ENCODE measurements at regions not wholly inside any gene's neighbourhood (a gene's known extent, or its start where the extent isn't known, plus 50 kb on each side); places are given as distances from the start of the nearest gene placed in this dataset.

DNA sequence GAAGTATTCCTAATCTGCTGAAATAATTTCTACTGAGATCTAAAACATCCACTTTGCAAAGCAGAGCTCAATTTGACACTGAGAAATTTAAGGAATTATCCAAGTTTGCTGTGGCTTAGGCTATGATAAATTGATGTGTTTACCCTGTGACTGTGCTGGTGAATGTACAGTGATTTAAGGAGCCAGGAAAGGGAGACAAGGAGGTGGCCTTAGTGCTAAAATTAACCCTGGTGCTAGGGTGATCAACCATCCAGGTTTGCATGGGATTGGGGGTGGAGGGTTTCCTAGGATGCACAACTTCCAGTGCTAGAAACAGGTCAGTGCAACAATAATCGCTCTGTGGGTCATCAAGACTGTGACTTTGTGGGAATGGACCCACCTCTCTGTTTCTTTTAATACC, 307.5 kb upstream of the SPRED2 start:
- peaks cover 9% of the 10 kb centered on the region for H3K9me3 Mint-ChIP-seq
- CTCF ChIA-PET, result no interaction called here
- no peaks in the 10 kb centered on the region for H3K27me3 Mint-ChIP-seq (ENCODE audit: low read depth)
- TF ChIP-seq ZNF423 (CRISPR knock-in tag; IDR thresholded peaks at IDR 0.05) (no peak), TEAD1 (CRISPR knock-in tag; IDR thresholded peaks at IDR 0.05) (no peak), SP1 (CRISPR knock-in tag; conservative IDR thresholded peaks at IDR 0.05) (no peak), NFATC4 (CRISPR knock-in tag; IDR thresholded peaks at IDR 0.05) (no peak), GABPB1 (CRISPR knock-in tag; IDR thresholded peaks at IDR 0.05) (no peak), JUN (CRISPR knock-in tag; IDR thresholded peaks at IDR 0.05) (no peak)
- TF ChIP-seq, protein P1, sequence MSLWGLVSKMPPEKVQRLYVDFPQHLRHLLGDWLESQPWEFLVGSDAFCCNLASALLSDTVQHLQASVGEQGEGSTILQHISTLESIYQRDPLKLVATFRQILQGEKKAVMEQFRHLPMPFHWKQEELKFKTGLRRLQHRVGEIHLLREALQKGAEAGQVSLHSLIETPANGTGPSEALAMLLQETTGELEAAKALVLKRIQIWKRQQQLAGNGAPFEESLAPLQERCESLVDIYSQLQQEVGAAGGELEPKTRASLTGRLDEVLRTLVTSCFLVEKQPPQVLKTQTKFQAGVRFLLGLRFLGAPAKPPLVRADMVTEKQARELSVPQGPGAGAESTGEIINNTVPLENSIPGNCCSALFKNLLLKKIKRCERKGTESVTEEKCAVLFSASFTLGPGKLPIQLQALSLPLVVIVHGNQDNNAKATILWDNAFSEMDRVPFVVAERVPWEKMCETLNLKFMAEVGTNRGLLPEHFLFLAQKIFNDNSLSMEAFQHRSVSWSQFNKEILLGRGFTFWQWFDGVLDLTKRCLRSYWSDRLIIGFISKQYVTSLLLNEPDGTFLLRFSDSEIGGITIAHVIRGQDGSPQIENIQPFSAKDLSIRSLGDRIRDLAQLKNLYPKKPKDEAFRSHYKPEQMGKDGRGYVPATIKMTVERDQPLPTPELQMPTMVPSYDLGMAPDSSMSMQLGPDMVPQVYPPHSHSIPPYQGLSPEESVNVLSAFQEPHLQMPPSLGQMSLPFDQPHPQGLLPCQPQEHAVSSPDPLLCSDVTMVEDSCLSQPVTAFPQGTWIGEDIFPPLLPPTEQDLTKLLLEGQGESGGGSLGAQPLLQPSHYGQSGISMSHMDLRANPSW (CRISPR knock-in tag; conservative IDR thresholded peaks at IDR 0.05; ENCODE audit: low read depth), result no peak
- no peaks in the 10 kb centered on the region for H3K36me3 Mint-ChIP-seq
- H3K4me1 Mint-ChIP-seq, result no peaks in the 10 kb centered on the region
- ATAC-seq, result no peak
- no peak for DNase-seq (ENCODE audit: low spot score)
- no peak overlapping the region for H3K27ac Mint-ChIP-seq
- POLR2A ChIA-PET, result no interaction called here
- H3K4me3 Mint-ChIP-seq, result no peak overlapping the region

DNA sequence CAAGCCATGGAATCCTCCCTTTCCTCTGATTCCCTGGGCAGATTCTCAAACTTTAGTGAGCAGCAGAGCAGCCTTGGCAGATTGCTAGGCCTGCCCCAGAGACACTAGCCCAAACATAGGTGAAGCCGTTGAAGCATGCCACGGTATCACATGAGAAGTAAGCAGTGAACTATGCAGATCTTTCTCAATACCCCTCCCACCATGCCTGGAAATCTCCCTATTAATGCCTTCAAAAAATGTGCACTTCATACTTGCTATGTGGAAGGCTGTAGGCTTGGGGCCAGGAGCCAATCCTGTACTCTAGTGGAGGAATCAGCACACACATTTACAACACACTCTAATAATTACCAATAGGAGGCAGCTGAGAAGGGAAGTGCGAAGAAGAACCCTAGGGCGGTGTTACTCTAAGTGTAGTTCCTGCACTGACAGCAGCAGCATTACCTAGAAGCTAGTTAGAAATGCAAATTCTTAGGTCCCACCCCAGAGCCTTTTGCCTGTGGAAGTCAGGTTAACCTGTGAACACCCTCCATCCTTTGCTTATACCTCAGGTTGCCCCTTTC, 305.1 kb upstream of the SPRED2 start:
- no peak overlapping the region for H3K4me3 Mint-ChIP-seq
- H3K27me3 Mint-ChIP-seq (ENCODE audit: low read depth), result no peaks in the 10 kb centered on the region
- no peaks in the 10 kb centered on the region for H3K36me3 Mint-ChIP-seq
- ATAC-seq, result peak; percentile 36; the same call in 1 of the 2 replicates
- no peaks in the 10 kb centered on the region for H3K4me1 Mint-ChIP-seq
- no peak overlapping the region for H3K27ac Mint-ChIP-seq
- TF ChIP-seq SMAD3 (CRISPR knock-in tag; IDR thresholded peaks at IDR 0.05; ENCODE audit: borderline replicate concordance) (no peak), NFE2L1 (CRISPR knock-in tag; IDR thresholded peaks at IDR 0.05) (no peak), ZNF121 (CRISPR knock-in tag; IDR thresholded peaks at IDR 0.05) (no peak), NR1H2 (CRISPR knock-in tag; IDR thresholded peaks at IDR 0.05) (no peak), SMAD4 (CRISPR knock-in tag; IDR thresholded peaks at IDR 0.05) (no peak), FOXP1 (CRISPR knock-in tag; IDR thresholded peaks at IDR 0.05; ENCODE audit: borderline replicate concordance) (no peak), TP53 (CRISPR knock-in tag; IDR thresholded peaks at IDR 0.05) (no peak), GABPB1 (CRISPR knock-in tag; IDR thresholded peaks at IDR 0.05) (no peak), RORB (CRISPR knock-in tag; IDR thresholded peaks at IDR 0.05) (no peak), ZNF219 (CRISPR knock-in tag; IDR thresholded peaks at IDR 0.05; ENCODE audit: borderline replicate concordance) (no peak), ZNF671 (CRISPR knock-in tag; IDR thresholded peaks at IDR 0.05) (no peak), MYBL2 (CRISPR knock-in tag; IDR thresholded peaks at IDR 0.05) (no peak), ETV6 (CRISPR knock-in tag; IDR thresholded peaks at IDR 0.05) (no peak)
- TF ChIP-seq, protein P2, sequence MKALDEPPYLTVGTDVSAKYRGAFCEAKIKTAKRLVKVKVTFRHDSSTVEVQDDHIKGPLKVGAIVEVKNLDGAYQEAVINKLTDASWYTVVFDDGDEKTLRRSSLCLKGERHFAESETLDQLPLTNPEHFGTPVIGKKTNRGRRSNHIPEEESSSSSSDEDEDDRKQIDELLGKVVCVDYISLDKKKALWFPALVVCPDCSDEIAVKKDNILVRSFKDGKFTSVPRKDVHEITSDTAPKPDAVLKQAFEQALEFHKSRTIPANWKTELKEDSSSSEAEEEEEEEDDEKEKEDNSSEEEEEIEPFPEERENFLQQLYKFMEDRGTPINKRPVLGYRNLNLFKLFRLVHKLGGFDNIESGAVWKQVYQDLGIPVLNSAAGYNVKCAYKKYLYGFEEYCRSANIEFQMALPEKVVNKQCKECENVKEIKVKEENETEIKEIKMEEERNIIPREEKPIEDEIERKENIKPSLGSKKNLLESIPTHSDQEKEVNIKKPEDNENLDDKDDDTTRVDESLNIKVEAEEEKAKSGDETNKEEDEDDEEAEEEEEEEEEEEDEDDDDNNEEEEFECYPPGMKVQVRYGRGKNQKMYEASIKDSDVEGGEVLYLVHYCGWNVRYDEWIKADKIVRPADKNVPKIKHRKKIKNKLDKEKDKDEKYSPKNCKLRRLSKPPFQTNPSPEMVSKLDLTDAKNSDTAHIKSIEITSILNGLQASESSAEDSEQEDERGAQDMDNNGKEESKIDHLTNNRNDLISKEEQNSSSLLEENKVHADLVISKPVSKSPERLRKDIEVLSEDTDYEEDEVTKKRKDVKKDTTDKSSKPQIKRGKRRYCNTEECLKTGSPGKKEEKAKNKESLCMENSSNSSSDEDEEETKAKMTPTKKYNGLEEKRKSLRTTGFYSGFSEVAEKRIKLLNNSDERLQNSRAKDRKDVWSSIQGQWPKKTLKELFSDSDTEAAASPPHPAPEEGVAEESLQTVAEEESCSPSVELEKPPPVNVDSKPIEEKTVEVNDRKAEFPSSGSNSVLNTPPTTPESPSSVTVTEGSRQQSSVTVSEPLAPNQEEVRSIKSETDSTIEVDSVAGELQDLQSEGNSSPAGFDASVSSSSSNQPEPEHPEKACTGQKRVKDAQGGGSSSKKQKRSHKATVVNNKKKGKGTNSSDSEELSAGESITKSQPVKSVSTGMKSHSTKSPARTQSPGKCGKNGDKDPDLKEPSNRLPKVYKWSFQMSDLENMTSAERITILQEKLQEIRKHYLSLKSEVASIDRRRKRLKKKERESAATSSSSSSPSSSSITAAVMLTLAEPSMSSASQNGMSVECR (CRISPR knock-in tag; IDR thresholded peaks at IDR 0.05; ENCODE audit: borderline replicate concordance), result no peak
- TF ChIP-seq, protein P3, sequence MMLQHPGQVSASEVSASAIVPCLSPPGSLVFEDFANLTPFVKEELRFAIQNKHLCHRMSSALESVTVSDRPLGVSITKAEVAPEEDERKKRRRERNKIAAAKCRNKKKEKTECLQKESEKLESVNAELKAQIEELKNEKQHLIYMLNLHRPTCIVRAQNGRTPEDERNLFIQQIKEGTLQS (CRISPR knock-in tag; conservative IDR thresholded peaks at IDR 0.05), result no peak
- TF ChIP-seq, protein P4, sequence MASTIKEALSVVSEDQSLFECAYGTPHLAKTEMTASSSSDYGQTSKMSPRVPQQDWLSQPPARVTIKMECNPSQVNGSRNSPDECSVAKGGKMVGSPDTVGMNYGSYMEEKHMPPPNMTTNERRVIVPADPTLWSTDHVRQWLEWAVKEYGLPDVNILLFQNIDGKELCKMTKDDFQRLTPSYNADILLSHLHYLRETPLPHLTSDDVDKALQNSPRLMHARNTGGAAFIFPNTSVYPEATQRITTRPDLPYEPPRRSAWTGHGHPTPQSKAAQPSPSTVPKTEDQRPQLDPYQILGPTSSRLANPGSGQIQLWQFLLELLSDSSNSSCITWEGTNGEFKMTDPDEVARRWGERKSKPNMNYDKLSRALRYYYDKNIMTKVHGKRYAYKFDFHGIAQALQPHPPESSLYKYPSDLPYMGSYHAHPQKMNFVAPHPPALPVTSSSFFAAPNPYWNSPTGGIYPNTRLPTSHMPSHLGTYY (CRISPR knock-in tag; IDR thresholded peaks at IDR 0.05), result no peak
- TF ChIP-seq, protein P5, sequence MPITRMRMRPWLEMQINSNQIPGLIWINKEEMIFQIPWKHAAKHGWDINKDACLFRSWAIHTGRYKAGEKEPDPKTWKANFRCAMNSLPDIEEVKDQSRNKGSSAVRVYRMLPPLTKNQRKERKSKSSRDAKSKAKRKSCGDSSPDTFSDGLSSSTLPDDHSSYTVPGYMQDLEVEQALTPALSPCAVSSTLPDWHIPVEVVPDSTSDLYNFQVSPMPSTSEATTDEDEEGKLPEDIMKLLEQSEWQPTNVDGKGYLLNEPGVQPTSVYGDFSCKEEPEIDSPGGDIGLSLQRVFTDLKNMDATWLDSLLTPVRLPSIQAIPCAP (CRISPR knock-in tag; IDR thresholded peaks at IDR 0.05), result no peak
- TF ChIP-seq, protein P6, sequence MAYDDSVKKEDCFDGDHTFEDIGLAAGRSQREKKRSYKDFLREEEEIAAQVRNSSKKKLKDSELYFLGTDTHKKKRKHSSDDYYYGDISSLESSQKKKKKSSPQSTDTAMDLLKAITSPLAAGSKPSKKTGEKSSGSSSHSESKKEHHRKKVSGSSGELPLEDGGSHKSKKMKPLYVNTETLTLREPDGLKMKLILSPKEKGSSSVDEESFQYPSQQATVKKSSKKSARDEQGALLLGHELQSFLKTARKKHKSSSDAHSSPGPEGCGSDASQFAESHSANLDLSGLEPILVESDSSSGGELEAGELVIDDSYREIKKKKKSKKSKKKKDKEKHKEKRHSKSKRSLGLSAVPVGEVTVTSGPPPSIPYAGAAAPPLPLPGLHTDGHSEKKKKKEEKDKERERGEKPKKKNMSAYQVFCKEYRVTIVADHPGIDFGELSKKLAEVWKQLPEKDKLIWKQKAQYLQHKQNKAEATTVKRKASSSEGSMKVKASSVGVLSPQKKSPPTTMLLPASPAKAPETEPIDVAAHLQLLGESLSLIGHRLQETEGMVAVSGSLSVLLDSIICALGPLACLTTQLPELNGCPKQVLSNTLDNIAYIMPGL (CRISPR knock-in tag; IDR thresholded peaks at IDR 0.05), result no peak
- no peak for DNase-seq (ENCODE audit: low spot score)
- ChIA-PET POLR2A (no interaction called here), CTCF (interaction anchor here (1.2 kb wide), 1 partner anchor 27 kb away, joined by 4 read pairs; no protein-coding TSS in a partner anchor)
- H3K9me3 Mint-ChIP-seq, result peaks cover 23% of the 10 kb centered on the region

All from WTC11 (cell line).